Natural killer cell (primary cell): ENCODE measurements at regions not wholly inside any gene's neighbourhood (a gene's known extent, or its start where the extent isn't known, plus 50 kb on each side); places are given as distances from the start of the nearest gene placed in this dataset.

Source experiments
- ATAC-seq, 3 donors: fragments of 150-1000 bp in 2 of 3; fragments of 200-7000 bp in 1 of 3; cut with Tn5 transposase; 1 replicate in 1 of 3; 2 replicates in 2 of 3; pipeline ENCODE4 v1.10.0; 2021; ENCODE audit warnings: mild to moderate bottlenecking in 2 of 3, moderate library complexity in 2 of 3
- DNase-seq, 2 donors: peaks; one replicate each; pipeline versions ENCODE4 v3.0.0 to v3.0.0-alpha.2; 2013 to 2021; ENCODE audit warnings: mixed read lengths in 1 of 2
- H3K27ac ChIP-seq: one replicate; pipeline ENCODE4 v1.5.1; 2013; ENCODE audit warnings: mild to moderate bottlenecking, low read length
- H3K27me3 ChIP-seq: one replicate; pipeline ENCODE4 v1.6.1; 2013; ENCODE audit warnings: low read length; ENCODE audit not compliant: control insufficient read depth, insufficient read depth
- H3K36me3 ChIP-seq: one replicate; pipeline ENCODE4 v1.6.1; 2013; ENCODE audit warnings: low read length; ENCODE audit not compliant: control insufficient read depth, insufficient read depth
- H3K4me1 ChIP-seq: one replicate; pipeline ENCODE4 v1.6.1; 2013; ENCODE audit warnings: low read length; ENCODE audit not compliant: control insufficient read depth, insufficient read depth
- H3K4me3 ChIP-seq: one replicate; pipeline ENCODE4 v1.5.1; 2013; ENCODE audit warnings: low read length
- H3K9me3 ChIP-seq: one replicate; pipeline ENCODE4 v1.6.1; 2013; ENCODE audit warnings: low read length; ENCODE audit not compliant: control insufficient read depth, insufficient read depth
- H3K27ac Mint-ChIP-seq, 2 donors: one replicate each; pipeline ENCODE4 v1.8.0; 2022; ENCODE audit warnings: mild to moderate bottlenecking in 2 of 2, mixed read lengths in 2 of 2, moderate library complexity in 1 of 2
- H3K27me3 Mint-ChIP-seq, 2 donors: one replicate each; pipeline ENCODE4 v1.8.0; 2022; ENCODE audit warnings: low read depth in 2 of 2, mixed read lengths in 2 of 2
- H3K36me3 Mint-ChIP-seq: one replicate; pipeline ENCODE4 v1.8.0; 2022; ENCODE audit warnings: mixed read lengths
- H3K4me1 Mint-ChIP-seq, 2 donors: one replicate each; pipeline ENCODE4 v1.8.0; 2022; ENCODE audit warnings: mixed read lengths in 2 of 2
- H3K4me3 Mint-ChIP-seq: one replicate; pipeline ENCODE4 v1.8.0; 2022; ENCODE audit warnings: mild to moderate bottlenecking, moderate library complexity, mixed read lengths
- H3K9me3 Mint-ChIP-seq, 2 donors: one replicate each; pipeline ENCODE4 v1.8.0; 2022; ENCODE audit warnings: mixed read lengths in 2 of 2
- CTCF ChIP-seq: fragments of 200-600 bp; IDR thresholded peaks from one replicate; pipeline ENCODE4 v1.8.0; 2022; ENCODE audit warnings: antibody characterized with exemption
- WGBS: methylation state at CpG from one replicate; pipeline ENCODE4 v1.1.7; 2013; ENCODE audit warnings: missing lambda C conversion rate; ENCODE audit not compliant: insufficient coverage; 5-methylcytosine and 5-hydroxymethylcytosine counted together
- intact Hi-C: fragments of 100-400 bp; cut with micrococcal nuclease; formaldehyde crosslinking; loops from one replicate; pipeline ENCODE4 v1.14.2; 2022

GRCh38 chr15:89385596-89386331, 51.1 kb upstream of the POLG start:
- Mint-ChIP-seq H3K27ac (no peak overlapping the region), H3K4me3 (no peak overlapping the region), H3K4me1 (no peaks in the 10 kb centered on the region), H3K9me3 (no peaks in the 10 kb centered on the region), H3K36me3 (no peaks in the 10 kb centered on the region), H3K27me3 (peaks cover 0 to 13% of the 10 kb centered on the region in 2 donors)
- Histone ChIP-seq H3K27me3 (no peaks in the 10 kb centered on the region), H3K4me1 (no peaks in the 10 kb centered on the region), H3K9me3 (no peaks in the 10 kb centered on the region), H3K36me3 (peaks cover 3% of the 10 kb centered on the region), H3K4me3 (no peak overlapping the region), H3K27ac (no peak overlapping the region)
- 89% methylated on average over 9 of the region's 10 CpGs for WGBS
- intact Hi-C loops, result no loop called here
- DNase-seq (no peak), ATAC-seq (no peak)
- no peak for TF ChIP-seq CTCF
